ENCODE measurements at regions not wholly inside any gene's neighbourhood (a gene's known extent, or its start where the extent isn't known, plus 50 kb on each side); places are given as distances from the start of the nearest gene placed in this dataset.

- ATAC-seq (replicated peaks in 1 of 4), result no peak
- Histone ChIP-seq H3K4me1 (ENCODE audit: control insufficient read depth in 1 of 2, extremely low read depth in 1 of 2, insufficient read depth in 2 of 2, low read length in 2 of 2) (no peaks in the 10 kb centered on the region), H3K27ac (ENCODE audit: low read length) (no peak overlapping the region), H3K9me3 (no peaks in the 10 kb centered on the region), H3K4me3 (ENCODE audit: control insufficient read depth in 1 of 2, extremely low read depth in 1 of 2, low read length in 1 of 2) (no peak overlapping the region), H3K36me3 (ENCODE audit: control insufficient read depth in 2 of 2, extremely low read depth in 1 of 2, insufficient read depth in 1 of 2, low read length in 1 of 2) (no peaks in the 10 kb centered on the region), H3K27me3 (replicated peaks in 1 of 2; ENCODE audit: control insufficient read depth in 2 of 2, extremely low read depth in 1 of 2, insufficient read depth in 2 of 2, low read length in 1 of 2) (no peaks in the 10 kb centered on the region)
- no peaks in the 10 kb centered on the region for H3K36me3 Mint-ChIP-seq
- H3K27me3 Mint-ChIP-seq, result no peaks in the 10 kb centered on the region
- WGBS (ENCODE audit: insufficient coverage), result 94% methylated on average over 5 of the region's 6 CpGs
- no peak overlapping the region for H3K27ac Mint-ChIP-seq
- H3K4me3 Mint-ChIP-seq, result no peak overlapping the region
- ChIA-PET POLR2A (no interaction called here), CTCF (no interaction called here)
- peaks cover 0 to 3% (median 3%) of the 10 kb centered on the region in 3 donors for H3K9me3 Mint-ChIP-seq
- no peaks in the 10 kb centered on the region for H3K4me1 Mint-ChIP-seq
- no peak for DNase-seq
Measured at GRCh38 chr2:107264184-107264583, 378.2 kb upstream of the ST6GAL2 start.

- WGBS (ENCODE audit: insufficient coverage), result no CpG with 5 or more reads among the region's 1 CpG
- CTCF ChIA-PET, result no interaction called here
- Histone ChIP-seq H3K36me3 (ENCODE audit: control insufficient read depth in 2 of 2, extremely low read depth in 1 of 2, insufficient read depth in 1 of 2, low read length in 1 of 2) (no peaks in the 10 kb centered on the region), H3K9me3 (no peaks in the 10 kb centered on the region), H3K27ac (ENCODE audit: low read length) (no peak overlapping the region), H3K27me3 (replicated peaks in 1 of 2; ENCODE audit: control insufficient read depth in 2 of 2, extremely low read depth in 1 of 2, insufficient read depth in 2 of 2, low read length in 1 of 2) (no peaks in the 10 kb centered on the region), H3K4me1 (ENCODE audit: control insufficient read depth in 1 of 2, extremely low read depth in 1 of 2, insufficient read depth in 2 of 2, low read length in 2 of 2) (no peaks in the 10 kb centered on the region), H3K4me3 (ENCODE audit: control insufficient read depth in 1 of 2, extremely low read depth in 1 of 2, low read length in 1 of 2) (no peak overlapping the region)
- DNase-seq (no peak), ATAC-seq (replicated peaks in 1 of 4) (no peak)
- Mint-ChIP-seq H3K9me3 (peaks cover 0 to 3% (median 2%) of the 10 kb centered on the region in 3 donors), H3K27me3 (no peaks in the 10 kb centered on the region), H3K4me1 (no peaks in the 10 kb centered on the region), H3K36me3 (no peaks in the 10 kb centered on the region), H3K27ac (no peak overlapping the region), H3K4me3 (no peak overlapping the region)
- POLR2A ChIA-PET, result no interaction called here
Measured at GRCh38 chr2:107266555-107266954, 380.6 kb upstream of the ST6GAL2 start.

- no peak overlapping the region for H3K27ac Mint-ChIP-seq
- no peaks in the 10 kb centered on the region for H3K36me3 Mint-ChIP-seq
- Histone ChIP-seq H3K4me1 (ENCODE audit: control insufficient read depth in 1 of 2, extremely low read depth in 1 of 2, insufficient read depth in 2 of 2, low read length in 2 of 2) (no peaks in the 10 kb centered on the region), H3K4me3 (ENCODE audit: control insufficient read depth in 1 of 2, extremely low read depth in 1 of 2, low read length in 1 of 2) (no peak overlapping the region), H3K27ac (ENCODE audit: low read length) (no peak overlapping the region), H3K36me3 (ENCODE audit: control insufficient read depth in 2 of 2, extremely low read depth in 1 of 2, insufficient read depth in 1 of 2, low read length in 1 of 2) (no peaks in the 10 kb centered on the region), H3K27me3 (replicated peaks in 1 of 2; ENCODE audit: control insufficient read depth in 2 of 2, extremely low read depth in 1 of 2, insufficient read depth in 2 of 2, low read length in 1 of 2) (no peaks in the 10 kb centered on the region), H3K9me3 (no peaks in the 10 kb centered on the region)
- H3K27me3 Mint-ChIP-seq, result no peaks in the 10 kb centered on the region
- POLR2A ChIA-PET, result no interaction called here
- H3K4me3 Mint-ChIP-seq, result no peak overlapping the region
- H3K4me1 Mint-ChIP-seq, result no peaks in the 10 kb centered on the region
- H3K9me3 Mint-ChIP-seq, result peaks cover 0 to 3% (median 2%) of the 10 kb centered on the region in 3 donors
- ATAC-seq (replicated peaks in 1 of 4) (no peak), DNase-seq (no peak)
- 58% methylated on average over 3 of the region's 3 CpGs for WGBS (ENCODE audit: insufficient coverage)
- CTCF ChIA-PET, result no interaction called here
Measured at GRCh38 chr2:107267086-107267485, 381.1 kb upstream of the ST6GAL2 start.

GRCh38 chr2:107276034-107276433, 390.1 kb upstream of the ST6GAL2 start:
- CTCF ChIA-PET, result no interaction called here
- H3K4me3 Mint-ChIP-seq, result no peak overlapping the region
- no peak overlapping the region for H3K27ac Mint-ChIP-seq
- no peak for ATAC-seq (replicated peaks in 1 of 4)
- Histone ChIP-seq H3K27ac (ENCODE audit: low read length) (no peak overlapping the region), H3K27me3 (replicated peaks in 1 of 2; ENCODE audit: control insufficient read depth in 2 of 2, extremely low read depth in 1 of 2, insufficient read depth in 2 of 2, low read length in 1 of 2) (no peaks in the 10 kb centered on the region), H3K4me1 (ENCODE audit: control insufficient read depth in 1 of 2, extremely low read depth in 1 of 2, insufficient read depth in 2 of 2, low read length in 2 of 2) (no peaks in the 10 kb centered on the region), H3K36me3 (ENCODE audit: control insufficient read depth in 2 of 2, extremely low read depth in 1 of 2, insufficient read depth in 1 of 2, low read length in 1 of 2) (no peaks in the 10 kb centered on the region), H3K9me3 (no peaks in the 10 kb centered on the region), H3K4me3 (ENCODE audit: control insufficient read depth in 1 of 2, extremely low read depth in 1 of 2, low read length in 1 of 2) (no peak overlapping the region)
- H3K4me1 Mint-ChIP-seq, result no peaks in the 10 kb centered on the region
- POLR2A ChIA-PET, result interaction anchor here in 1 of 2 donors (0.5 kb wide), 1 partner anchor 131 kb away, joined by 4 read pairs; no protein-coding TSS in a partner anchor
- 20% methylated on average over 1 of the region's 2 CpGs for WGBS (ENCODE audit: insufficient coverage)
- peaks cover 1 to 7% of the 10 kb centered on the region in 2 donors for H3K27me3 Mint-ChIP-seq
- no peaks in the 10 kb centered on the region for H3K36me3 Mint-ChIP-seq
- DNase-seq, result no peak
- peaks cover 0 to 15% (median 4%) of the 10 kb centered on the region in 3 donors for H3K9me3 Mint-ChIP-seq

GRCh38 chr2:107278672-107279071, 392.7 kb upstream of the ST6GAL2 start:
- 100% methylated on average over 1 of the region's 1 CpG for WGBS (ENCODE audit: insufficient coverage)
- no peak overlapping the region for H3K4me3 Mint-ChIP-seq
- H3K27ac ChIP-seq (ENCODE audit: low read length), result no peak overlapping the region
- no peaks in the 10 kb centered on the region for H3K4me1 ChIP-seq (ENCODE audit: control insufficient read depth in 1 of 2, extremely low read depth in 1 of 2, insufficient read depth in 2 of 2, low read length in 2 of 2)
- ATAC-seq (replicated peaks in 1 of 4) (no peak), DNase-seq (no peak)
- no peaks in the 10 kb centered on the region for H3K4me1 Mint-ChIP-seq
- no peaks in the 10 kb centered on the region for H3K9me3 ChIP-seq
- H3K9me3 Mint-ChIP-seq, result peaks cover 0 to 20% (median 4%) of the 10 kb centered on the region in 3 donors
- H3K27me3 Mint-ChIP-seq, result peaks cover 1 to 7% of the 10 kb centered on the region in 2 donors
- no peaks in the 10 kb centered on the region for H3K36me3 Mint-ChIP-seq
- H3K4me3 ChIP-seq (ENCODE audit: control insufficient read depth in 1 of 2, extremely low read depth in 1 of 2, low read length in 1 of 2), result no peak overlapping the region
- no peaks in the 10 kb centered on the region for H3K27me3 ChIP-seq (replicated peaks in 1 of 2; ENCODE audit: control insufficient read depth in 2 of 2, extremely low read depth in 1 of 2, insufficient read depth in 2 of 2, low read length in 1 of 2)
- H3K36me3 ChIP-seq (ENCODE audit: control insufficient read depth in 2 of 2, extremely low read depth in 1 of 2, insufficient read depth in 1 of 2, low read length in 1 of 2), result no peaks in the 10 kb centered on the region
- CTCF ChIA-PET, result no interaction called here
- H3K27ac Mint-ChIP-seq, result no peak overlapping the region
- POLR2A ChIA-PET, result interaction anchor here in 1 of 2 donors (0.5 kb wide), 1 partner anchor 37 kb away, joined by 3 read pairs; no protein-coding TSS in a partner anchor

- no peaks in the 10 kb centered on the region for H3K36me3 ChIP-seq (ENCODE audit: control insufficient read depth in 2 of 2, extremely low read depth in 1 of 2, insufficient read depth in 1 of 2, low read length in 1 of 2)
- no peaks in the 10 kb centered on the region for H3K9me3 ChIP-seq
- POLR2A ChIA-PET, result no interaction called here
- H3K4me3 ChIP-seq (ENCODE audit: control insufficient read depth in 1 of 2, extremely low read depth in 1 of 2, low read length in 1 of 2), result no peak overlapping the region
- Mint-ChIP-seq H3K4me1 (no peaks in the 10 kb centered on the region), H3K27ac (no peak overlapping the region), H3K9me3 (peaks cover 0 to 10% (median 3%) of the 10 kb centered on the region in 3 donors), H3K36me3 (no peaks in the 10 kb centered on the region), H3K27me3 (peaks cover 0 to 6% of the 10 kb centered on the region in 2 donors), H3K4me3 (no peak overlapping the region)
- no peak overlapping the region for H3K27ac ChIP-seq (ENCODE audit: low read length)
- no peak for DNase-seq
- CTCF ChIA-PET, result no interaction called here
- no peak for ATAC-seq (replicated peaks in 1 of 4)
- 100% methylated on average over 1 of the region's 1 CpG for WGBS (ENCODE audit: insufficient coverage)
- H3K4me1 ChIP-seq (ENCODE audit: control insufficient read depth in 1 of 2, extremely low read depth in 1 of 2, insufficient read depth in 2 of 2, low read length in 2 of 2), result no peaks in the 10 kb centered on the region
- H3K27me3 ChIP-seq (replicated peaks in 1 of 2; ENCODE audit: control insufficient read depth in 2 of 2, extremely low read depth in 1 of 2, insufficient read depth in 2 of 2, low read length in 1 of 2), result no peaks in the 10 kb centered on the region
Measured at GRCh38 chr2:107281637-107282036, 395.7 kb upstream of the ST6GAL2 start.

GRCh38 chr2:107282135-107282534, 396.2 kb upstream of the ST6GAL2 start:
- H3K27ac Mint-ChIP-seq, result no peak overlapping the region
- no peaks in the 10 kb centered on the region for H3K27me3 ChIP-seq (replicated peaks in 1 of 2; ENCODE audit: control insufficient read depth in 2 of 2, extremely low read depth in 1 of 2, insufficient read depth in 2 of 2, low read length in 1 of 2)
- no peaks in the 10 kb centered on the region for H3K36me3 ChIP-seq (ENCODE audit: control insufficient read depth in 2 of 2, extremely low read depth in 1 of 2, insufficient read depth in 1 of 2, low read length in 1 of 2)
- H3K9me3 ChIP-seq, result no peaks in the 10 kb centered on the region
- no peaks in the 10 kb centered on the region for H3K36me3 Mint-ChIP-seq
- peaks cover 0 to 5% (median 0%) of the 10 kb centered on the region in 3 donors for H3K9me3 Mint-ChIP-seq
- ATAC-seq (replicated peaks in 1 of 4) (no peak), DNase-seq (no peak)
- CTCF ChIA-PET, result no interaction called here
- H3K27me3 Mint-ChIP-seq, result peaks cover 0 to 1% of the 10 kb centered on the region in 2 donors
- POLR2A ChIA-PET, result no interaction called here
- no peak overlapping the region for H3K27ac ChIP-seq (ENCODE audit: low read length)
- H3K4me3 ChIP-seq (ENCODE audit: control insufficient read depth in 1 of 2, extremely low read depth in 1 of 2, low read length in 1 of 2), result no peak overlapping the region
- H3K4me3 Mint-ChIP-seq, result no peak overlapping the region
- no peaks in the 10 kb centered on the region for H3K4me1 ChIP-seq (ENCODE audit: control insufficient read depth in 1 of 2, extremely low read depth in 1 of 2, insufficient read depth in 2 of 2, low read length in 2 of 2)
- no peaks in the 10 kb centered on the region for H3K4me1 Mint-ChIP-seq

Measured in T-cell (primary cell).